ENCODE measurements at regions not wholly inside any gene's neighbourhood (a gene's known extent, or its start where the extent isn't known, plus 50 kb on each side); places are given as distances from the start of the nearest gene placed in this dataset.

DNA sequence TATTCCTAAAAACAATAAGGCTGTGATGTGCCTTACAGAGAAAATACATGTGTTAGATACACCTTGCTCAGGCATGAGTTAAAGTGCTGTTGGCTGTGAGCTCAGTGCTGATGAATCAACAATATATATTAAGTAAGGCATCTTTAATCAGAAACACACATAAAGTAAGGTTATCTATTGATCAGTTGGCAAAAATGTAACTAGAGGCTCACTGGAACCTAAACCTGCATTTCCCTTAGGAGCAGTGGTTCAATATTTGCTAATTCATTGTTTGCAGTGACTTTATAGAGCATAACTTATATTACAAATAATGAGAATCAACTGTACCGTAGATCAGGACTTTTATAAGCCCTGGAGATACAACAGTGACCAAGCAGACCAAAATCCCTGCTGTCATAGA, 77.0 kb upstream of the CYP1B1 start:
- no peaks in the 10 kb centered on the region for H4K20me1 ChIP-seq (ENCODE audit: insufficient read depth, low read length)
- no peaks in the 10 kb centered on the region for H3K9me3 ChIP-seq (ENCODE audit: insufficient read depth, low read depth, low read length)
- H3K79me2 ChIP-seq (ENCODE audit: insufficient read depth, low read length), result no peaks in the 10 kb centered on the region
- no peak overlapping the region for H3K9ac ChIP-seq (ENCODE audit: low read length)
- no peak overlapping the region for H2AFZ ChIP-seq (ENCODE audit: low read depth, low read length)
- no peak overlapping the region for H3K4me2 ChIP-seq (ENCODE audit: low read length)
- H3K27ac Mint-ChIP-seq (ENCODE audit: unreplicated experiment), result no peak overlapping the region
- no peak overlapping the region for H3K4me3 ChIP-seq (ENCODE audit: insufficient read depth, low read depth, low read length)
- peaks cover 2% of the 10 kb centered on the region for H3K9me3 Mint-ChIP-seq (ENCODE audit: unreplicated experiment)
- no peaks in the 10 kb centered on the region for H3K36me3 Mint-ChIP-seq (ENCODE audit: low read depth, unreplicated experiment)
- peaks cover 2% of the 10 kb centered on the region for H3K4me1 ChIP-seq (ENCODE audit: insufficient read depth, low read length)
- H3K27me3 ChIP-seq (ENCODE audit: insufficient read depth, low read length), result no peaks in the 10 kb centered on the region
- no peaks in the 10 kb centered on the region for H3K27me3 Mint-ChIP-seq (ENCODE audit: low read depth, unreplicated experiment)
- H3K4me3 Mint-ChIP-seq (ENCODE audit: unreplicated experiment), result no peak overlapping the region
- TF ChIP-seq, protein P1, sequence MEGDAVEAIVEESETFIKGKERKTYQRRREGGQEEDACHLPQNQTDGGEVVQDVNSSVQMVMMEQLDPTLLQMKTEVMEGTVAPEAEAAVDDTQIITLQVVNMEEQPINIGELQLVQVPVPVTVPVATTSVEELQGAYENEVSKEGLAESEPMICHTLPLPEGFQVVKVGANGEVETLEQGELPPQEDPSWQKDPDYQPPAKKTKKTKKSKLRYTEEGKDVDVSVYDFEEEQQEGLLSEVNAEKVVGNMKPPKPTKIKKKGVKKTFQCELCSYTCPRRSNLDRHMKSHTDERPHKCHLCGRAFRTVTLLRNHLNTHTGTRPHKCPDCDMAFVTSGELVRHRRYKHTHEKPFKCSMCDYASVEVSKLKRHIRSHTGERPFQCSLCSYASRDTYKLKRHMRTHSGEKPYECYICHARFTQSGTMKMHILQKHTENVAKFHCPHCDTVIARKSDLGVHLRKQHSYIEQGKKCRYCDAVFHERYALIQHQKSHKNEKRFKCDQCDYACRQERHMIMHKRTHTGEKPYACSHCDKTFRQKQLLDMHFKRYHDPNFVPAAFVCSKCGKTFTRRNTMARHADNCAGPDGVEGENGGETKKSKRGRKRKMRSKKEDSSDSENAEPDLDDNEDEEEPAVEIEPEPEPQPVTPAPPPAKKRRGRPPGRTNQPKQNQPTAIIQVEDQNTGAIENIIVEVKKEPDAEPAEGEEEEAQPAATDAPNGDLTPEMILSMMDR (IDR thresholded peaks at IDR 0.05; ENCODE audit: insufficient read depth, low read depth, low read length), result no peak
- TF ChIP-seq EZH2 (IDR thresholded peaks at IDR 0.05; ENCODE audit: insufficient read depth, low read length), result no peak
- H3K27ac ChIP-seq (ENCODE audit: low read depth, low read length), result no peak overlapping the region
- FAIRE-seq, result no peak
- DNase-seq (ENCODE audit: low read depth), result no peak
- H3K4me1 Mint-ChIP-seq (ENCODE audit: low read depth, unreplicated experiment), result peaks cover 19% of the 10 kb centered on the region
- H3K36me3 ChIP-seq (ENCODE audit: insufficient read depth, low read length), result no peaks in the 10 kb centered on the region

DNA sequence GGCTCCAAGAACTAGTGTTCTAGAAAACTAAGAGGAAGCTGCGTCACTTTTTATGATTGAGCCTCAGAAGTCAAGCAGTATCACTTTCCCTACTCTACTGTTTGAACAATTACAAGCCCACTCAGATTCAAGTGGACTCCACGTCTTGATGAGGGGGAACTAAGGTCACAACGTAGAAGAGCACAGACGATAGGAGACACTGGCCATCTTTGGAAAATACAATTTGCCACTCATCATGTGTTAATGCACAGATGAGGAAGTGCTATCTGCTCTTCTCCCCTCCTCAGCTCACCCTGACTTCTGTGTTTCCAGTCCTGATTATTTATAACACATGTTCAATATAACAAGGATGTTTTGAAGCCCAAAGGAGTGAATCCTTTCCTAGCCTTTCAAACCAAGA, 76.1 kb upstream of the CYP1B1 start:
- H4K20me1 ChIP-seq (ENCODE audit: insufficient read depth, low read length), result no peaks in the 10 kb centered on the region
- no peak overlapping the region for H2AFZ ChIP-seq (ENCODE audit: low read depth, low read length)
- Mint-ChIP-seq H3K27ac (ENCODE audit: unreplicated experiment) (no peak overlapping the region), H3K9me3 (ENCODE audit: unreplicated experiment) (peaks cover 2% of the 10 kb centered on the region), H3K27me3 (ENCODE audit: low read depth, unreplicated experiment) (no peaks in the 10 kb centered on the region), H3K4me1 (ENCODE audit: low read depth, unreplicated experiment) (peaks cover 24% of the 10 kb centered on the region), H3K4me3 (ENCODE audit: unreplicated experiment) (no peak overlapping the region), H3K36me3 (ENCODE audit: low read depth, unreplicated experiment) (no peaks in the 10 kb centered on the region)
- H3K9ac ChIP-seq (ENCODE audit: low read length), result no peak overlapping the region
- H3K79me2 ChIP-seq (ENCODE audit: insufficient read depth, low read length), result no peaks in the 10 kb centered on the region
- H3K4me2 ChIP-seq (ENCODE audit: low read length), result no peak overlapping the region
- H3K27me3 ChIP-seq (ENCODE audit: insufficient read depth, low read length), result no peaks in the 10 kb centered on the region
- FAIRE-seq (no peak), DNase-seq (ENCODE audit: low read depth) (no peak)
- H3K4me3 ChIP-seq (ENCODE audit: insufficient read depth, low read depth, low read length), result no peak overlapping the region
- no peak overlapping the region for H3K27ac ChIP-seq (ENCODE audit: low read depth, low read length)
- H3K9me3 ChIP-seq (ENCODE audit: insufficient read depth, low read depth, low read length), result no peaks in the 10 kb centered on the region
- H3K4me1 ChIP-seq (ENCODE audit: insufficient read depth, low read length), result peaks cover 10% of the 10 kb centered on the region
- TF ChIP-seq, protein P1 (IDR thresholded peaks at IDR 0.05; ENCODE audit: insufficient read depth, low read depth, low read length), result no peak
- TF ChIP-seq EZH2 (IDR thresholded peaks at IDR 0.05; ENCODE audit: insufficient read depth, low read length), result no peak
- no peaks in the 10 kb centered on the region for H3K36me3 ChIP-seq (ENCODE audit: insufficient read depth, low read length)

DNA sequence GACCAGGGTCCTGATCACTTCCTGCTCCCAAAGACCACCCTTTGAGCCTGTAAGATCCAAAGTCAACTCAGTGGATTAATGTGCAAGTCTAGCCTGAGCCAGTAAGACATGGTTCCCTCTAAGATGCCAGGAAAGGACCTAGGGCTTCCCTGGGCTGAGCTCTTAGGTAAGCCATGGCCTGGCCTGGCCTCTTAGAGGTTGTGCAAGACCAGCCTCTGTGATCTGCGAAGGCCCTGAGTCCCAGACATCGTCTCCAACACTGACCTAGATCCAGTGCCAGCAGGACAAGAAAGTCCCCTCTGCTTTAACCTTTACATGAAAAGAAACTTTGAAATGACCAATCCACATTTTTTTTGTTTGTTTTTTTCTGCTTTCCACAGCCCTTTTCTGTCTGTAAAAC, 73.6 kb upstream of the CYP1B1 start:
- no peaks in the 10 kb centered on the region for H3K79me2 ChIP-seq (ENCODE audit: insufficient read depth, low read length)
- no peaks in the 10 kb centered on the region for H3K27me3 Mint-ChIP-seq (ENCODE audit: low read depth, unreplicated experiment)
- no peak overlapping the region for H3K27ac Mint-ChIP-seq (ENCODE audit: unreplicated experiment)
- H3K4me1 Mint-ChIP-seq (ENCODE audit: low read depth, unreplicated experiment), result peaks cover 19% of the 10 kb centered on the region
- no peak overlapping the region for H3K4me3 Mint-ChIP-seq (ENCODE audit: unreplicated experiment)
- no peak overlapping the region for H3K4me2 ChIP-seq (ENCODE audit: low read length)
- no peaks in the 10 kb centered on the region for H3K36me3 ChIP-seq (ENCODE audit: insufficient read depth, low read length)
- TF ChIP-seq EZH2 (IDR thresholded peaks at IDR 0.05; ENCODE audit: insufficient read depth, low read length), result no peak
- TF ChIP-seq, protein P1 (IDR thresholded peaks at IDR 0.05; ENCODE audit: insufficient read depth, low read depth, low read length), result no peak
- no peak overlapping the region for H3K9ac ChIP-seq (ENCODE audit: low read length)
- H3K9me3 Mint-ChIP-seq (ENCODE audit: unreplicated experiment), result peaks cover 2% of the 10 kb centered on the region
- no peak overlapping the region for H3K4me3 ChIP-seq (ENCODE audit: insufficient read depth, low read depth, low read length)
- H3K27ac ChIP-seq (ENCODE audit: low read depth, low read length), result no peak overlapping the region
- H2AFZ ChIP-seq (ENCODE audit: low read depth, low read length), result no peak overlapping the region
- peaks cover 31% of the 10 kb centered on the region for H3K4me1 ChIP-seq (ENCODE audit: insufficient read depth, low read length)
- DNase-seq (ENCODE audit: low read depth), result no peak
- no peaks in the 10 kb centered on the region for H3K27me3 ChIP-seq (ENCODE audit: insufficient read depth, low read length)
- no peaks in the 10 kb centered on the region for H4K20me1 ChIP-seq (ENCODE audit: insufficient read depth, low read length)
- no peaks in the 10 kb centered on the region for H3K9me3 ChIP-seq (ENCODE audit: insufficient read depth, low read depth, low read length)
- FAIRE-seq, result no peak
- no peaks in the 10 kb centered on the region for H3K36me3 Mint-ChIP-seq (ENCODE audit: low read depth, unreplicated experiment)
